MM.1S (cell line): ENCODE measurements at regions not wholly inside any gene's neighbourhood (a gene's known extent, or its start where the extent isn't known, plus 50 kb on each side); places are given as distances from the start of the nearest gene placed in this dataset.

ENCODE experiments used
- DNase-seq: peaks from one replicate; pipeline ENCODE4 v3.0.0-alpha.2; 2015
- H2AFZ ChIP-seq: fragments of 300-600 bp; sonication (generic); 2 replicates; pipeline ENCODE4 v1.6.0; 2016; ENCODE audit warnings: antibody characterized with exemption, low read length
- H3F3A ChIP-seq: fragments of 300-600 bp; sonication (generic); 2 replicates; pipeline ENCODE4 v1.6.1; 2016; ENCODE audit warnings: mild to moderate bottlenecking, antibody characterized with exemption, low read length, moderate library complexity, mixed read lengths; ENCODE audit not compliant: insufficient read depth
- H3K27ac ChIP-seq: fragments of 300-600 bp; sonication (generic); 2 replicates; pipeline ENCODE4 v1.5.1; 2016; ENCODE audit warnings: mild to moderate bottlenecking, low read length
- H3K27me3 ChIP-seq: fragments of 300-600 bp; sonication (generic); replicated peaks from 2 replicates; pipeline ENCODE4 v1.6.0; 2016; ENCODE audit warnings: low read length; ENCODE audit not compliant: insufficient read depth
- H3K36me3 ChIP-seq: fragments of 300-600 bp; sonication (generic); replicated peaks from 2 replicates; pipeline ENCODE4 v1.6.1; 2016; ENCODE audit warnings: mild to moderate bottlenecking, low read length, mixed read lengths; ENCODE audit not compliant: insufficient read depth
- H3K4me1 ChIP-seq: fragments of 300-600 bp; sonication (generic); 2 replicates; pipeline ENCODE4 v1.6.1; 2016; ENCODE audit warnings: low read length, mixed read lengths
- H3K4me2 ChIP-seq: fragments of 300-600 bp; sonication (generic); 2 replicates; pipeline ENCODE4 v1.6.0; 2016; ENCODE audit warnings: low read depth, low read length
- H3K4me3 ChIP-seq: fragments of 300-600 bp; sonication (generic); 2 replicates; pipeline ENCODE4 v1.5.1; 2016; ENCODE audit warnings: low read length, mixed read lengths
- H3K79me2 ChIP-seq: fragments of 300-600 bp; sonication (generic); 2 replicates; pipeline ENCODE4 v1.6.1; 2016; ENCODE audit warnings: mixed run types, low read length, mixed read lengths
- H3K9ac ChIP-seq: fragments of 300-600 bp; sonication (generic); 2 replicates; pipeline ENCODE4 v1.6.1; 2016; ENCODE audit warnings: low read length, mixed read lengths
- H3K9me2 ChIP-seq: fragments of 300-600 bp; sonication (generic); replicated peaks from 2 replicates; pipeline ENCODE4 v1.6.1; 2016; ENCODE audit warnings: mild to moderate bottlenecking, low read length, mixed read lengths; ENCODE audit not compliant: insufficient read depth
- H3K9me3 ChIP-seq: fragments of 300-600 bp; sonication (generic); replicated peaks from 2 replicates; pipeline ENCODE4 v1.6.1; 2016; ENCODE audit warnings: mild to moderate bottlenecking, low read length, mixed read lengths; ENCODE audit not compliant: insufficient read depth
- H4K20me1 ChIP-seq: fragments of 300-600 bp; sonication (generic); 2 replicates; pipeline ENCODE4 v1.6.1; 2016; ENCODE audit warnings: mild to moderate bottlenecking, low read length, moderate library complexity, mixed read lengths; ENCODE audit not compliant: insufficient read depth
- EZH2 ChIP-seq: fragments of 300-600 bp; sonication (generic); optimal IDR thresholded peaks from 2 replicates; pipeline ENCODE3; 2017; ENCODE audit warnings: low read depth, mild to moderate bottlenecking, antibody characterized with exemption, low read length, mixed read lengths
- EZH2phosphoT487 ChIP-seq: fragments of 300-600 bp; sonication (generic); IDR thresholded peaks from 2 replicates; pipeline ENCODE4 v1.6.1; 2018; ENCODE audit warnings: antibody characterized with exemption, low read length
- TF ChIP-seq, protein P1 (sequence below): fragments of 300-600 bp; sonication (generic); IDR thresholded peaks from 2 replicates; pipeline ENCODE4 v1.5.1; 2016; ENCODE audit warnings: antibody characterized with exemption, low read length, mixed read lengths

GRCh38 chr9:86757382-86757720 lies 190.0 kb downstream of the GAS1 start:
- Histone ChIP-seq H3K4me3 (no peak overlapping the region), H3K9ac (no peak overlapping the region), H3K27me3 (no peaks in the 10 kb centered on the region), H2AFZ (no peak overlapping the region), H3K4me2 (no peak overlapping the region), H3K4me1 (no peaks in the 10 kb centered on the region), H3K27ac (no peak overlapping the region), H3K9me2 (no peaks in the 10 kb centered on the region), H3K36me3 (no peaks in the 10 kb centered on the region), H3K9me3 (no peaks in the 10 kb centered on the region), H3F3A (no peaks in the 10 kb centered on the region), H3K79me2 (no peaks in the 10 kb centered on the region), H4K20me1 (no peaks in the 10 kb centered on the region)
- TF ChIP-seq, protein P1, sequence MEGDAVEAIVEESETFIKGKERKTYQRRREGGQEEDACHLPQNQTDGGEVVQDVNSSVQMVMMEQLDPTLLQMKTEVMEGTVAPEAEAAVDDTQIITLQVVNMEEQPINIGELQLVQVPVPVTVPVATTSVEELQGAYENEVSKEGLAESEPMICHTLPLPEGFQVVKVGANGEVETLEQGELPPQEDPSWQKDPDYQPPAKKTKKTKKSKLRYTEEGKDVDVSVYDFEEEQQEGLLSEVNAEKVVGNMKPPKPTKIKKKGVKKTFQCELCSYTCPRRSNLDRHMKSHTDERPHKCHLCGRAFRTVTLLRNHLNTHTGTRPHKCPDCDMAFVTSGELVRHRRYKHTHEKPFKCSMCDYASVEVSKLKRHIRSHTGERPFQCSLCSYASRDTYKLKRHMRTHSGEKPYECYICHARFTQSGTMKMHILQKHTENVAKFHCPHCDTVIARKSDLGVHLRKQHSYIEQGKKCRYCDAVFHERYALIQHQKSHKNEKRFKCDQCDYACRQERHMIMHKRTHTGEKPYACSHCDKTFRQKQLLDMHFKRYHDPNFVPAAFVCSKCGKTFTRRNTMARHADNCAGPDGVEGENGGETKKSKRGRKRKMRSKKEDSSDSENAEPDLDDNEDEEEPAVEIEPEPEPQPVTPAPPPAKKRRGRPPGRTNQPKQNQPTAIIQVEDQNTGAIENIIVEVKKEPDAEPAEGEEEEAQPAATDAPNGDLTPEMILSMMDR = no peak
- TF ChIP-seq EZH2phosphoT487 = no peak
- no peak for TF ChIP-seq EZH2
- no peak for DNase-seq

GRCh38 chr9:86756576-86757381 lies 190.5 kb downstream of the GAS1 start:
- no peaks in the 10 kb centered on the region for H3K27me3 ChIP-seq
- no peaks in the 10 kb centered on the region for H3K36me3 ChIP-seq
- no peak overlapping the region for H3K4me3 ChIP-seq
- no peak overlapping the region for H2AFZ ChIP-seq
- no peak overlapping the region for H3K9ac ChIP-seq
- H3K27ac ChIP-seq = no peak overlapping the region
- no peaks in the 10 kb centered on the region for H3K4me1 ChIP-seq
- no peaks in the 10 kb centered on the region for H3K9me2 ChIP-seq
- H3F3A ChIP-seq = no peaks in the 10 kb centered on the region
- H3K79me2 ChIP-seq = no peaks in the 10 kb centered on the region
- TF ChIP-seq EZH2 (no peak), EZH2phosphoT487 (no peak)
- TF ChIP-seq, protein P1 = no peak
- H3K9me3 ChIP-seq = no peaks in the 10 kb centered on the region
- no peak for DNase-seq
- no peaks in the 10 kb centered on the region for H4K20me1 ChIP-seq
- no peak overlapping the region for H3K4me2 ChIP-seq

DNA sequence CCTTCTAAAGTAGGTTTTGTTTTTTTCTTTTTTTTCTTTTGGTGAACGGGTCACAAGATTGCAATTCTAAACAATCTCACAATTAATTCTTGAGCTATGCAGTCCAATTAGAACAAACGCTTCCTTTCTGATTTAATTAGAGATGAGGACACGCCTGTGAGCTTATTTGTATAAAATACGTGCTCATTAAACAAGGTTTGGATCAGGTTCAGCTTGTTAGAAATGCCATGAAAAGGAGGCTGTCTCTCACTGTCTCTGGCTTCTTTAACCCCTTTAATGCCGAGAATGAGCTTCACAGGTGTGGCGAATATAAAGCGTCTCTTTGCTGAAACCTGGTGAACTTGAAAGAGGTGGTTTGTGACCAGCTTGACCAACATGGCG lies 191.8 kb downstream of the GAS1 start:
- no peaks in the 10 kb centered on the region for H3K4me1 ChIP-seq

More for the DNA sequence above, 191.8 kb downstream of the GAS1 start:
- Histone ChIP-seq H3K4me2 (no peak overlapping the region), H3K4me3 (no peak overlapping the region), H4K20me1 (no peaks in the 10 kb centered on the region), H3K9ac (no peak overlapping the region), H3K27ac (no peak overlapping the region), H3F3A (no peaks in the 10 kb centered on the region), H3K79me2 (no peaks in the 10 kb centered on the region), H3K9me2 (no peaks in the 10 kb centered on the region), H3K9me3 (no peaks in the 10 kb centered on the region), H2AFZ (no peak overlapping the region), H3K36me3 (no peaks in the 10 kb centered on the region), H3K27me3 (no peaks in the 10 kb centered on the region)
- TF ChIP-seq EZH2phosphoT487 = no peak
- TF ChIP-seq EZH2 = no peak
- TF ChIP-seq, protein P1 = no peak
- no peak for DNase-seq
